ENCODE measurements at regions not wholly inside any gene's neighbourhood (a gene's known extent, or its start where the extent isn't known, plus 50 kb on each side); places are given as distances from the start of the nearest gene placed in this dataset.

GRCh38 chr12:24307716-24308335 is 358.4 kb upstream of the SOX5 start:
- Histone ChIP-seq H3K79me2 (no peaks in the 10 kb centered on the region), H3K9me3 (ENCODE audit: control insufficient read depth, low read length) (no peaks in the 10 kb centered on the region), H3K27ac (no peak overlapping the region), H3K4me2 (ENCODE audit: low read length) (no peak overlapping the region), H3K9ac (no peak overlapping the region), H2AFZ (no peak overlapping the region), H3K4me1 (no peaks in the 10 kb centered on the region), H3K27me3 (ENCODE audit: control insufficient read depth, insufficient read depth, low read length) (no peaks in the 10 kb centered on the region), H3K36me3 (ENCODE audit: control insufficient read depth, insufficient read depth, low read length) (no peaks in the 10 kb centered on the region), H3K4me3 (ENCODE audit: low read depth, low read length) (no peak overlapping the region)
- TF ChIP-seq CTCF (IDR thresholded peaks at IDR 0.05) = no peak

- no peak overlapping the region for H2AFZ ChIP-seq
- H3K9ac ChIP-seq = no peak overlapping the region
- TF ChIP-seq CTCF (IDR thresholded peaks at IDR 0.05) = no peak
- no peak overlapping the region for H3K4me3 ChIP-seq (ENCODE audit: low read depth, low read length)
- H3K4me1 ChIP-seq = no peaks in the 10 kb centered on the region
- H3K9me3 ChIP-seq (ENCODE audit: control insufficient read depth, low read length) = no peaks in the 10 kb centered on the region
- no peaks in the 10 kb centered on the region for H3K27me3 ChIP-seq (ENCODE audit: control insufficient read depth, insufficient read depth, low read length)
- H3K27ac ChIP-seq = no peak overlapping the region
- H3K36me3 ChIP-seq (ENCODE audit: control insufficient read depth, insufficient read depth, low read length) = no peaks in the 10 kb centered on the region
- H3K79me2 ChIP-seq = no peaks in the 10 kb centered on the region
- H3K4me2 ChIP-seq (ENCODE audit: low read length) = no peak overlapping the region
Measured at GRCh38 chr12:24307153-24307552, 357.7 kb upstream of the SOX5 start.

- no peaks in the 10 kb centered on the region for H3K4me1 ChIP-seq
- H3K36me3 ChIP-seq (ENCODE audit: control insufficient read depth, insufficient read depth, low read length) = no peaks in the 10 kb centered on the region
- no peaks in the 10 kb centered on the region for H3K79me2 ChIP-seq
- H3K27me3 ChIP-seq (ENCODE audit: control insufficient read depth, insufficient read depth, low read length) = no peaks in the 10 kb centered on the region
- no peak overlapping the region for H3K9ac ChIP-seq
- H3K27ac ChIP-seq = no peak overlapping the region
- no peaks in the 10 kb centered on the region for H3K9me3 ChIP-seq (ENCODE audit: control insufficient read depth, low read length)
- no peak for TF ChIP-seq CTCF (IDR thresholded peaks at IDR 0.05)
- no peak overlapping the region for H3K4me2 ChIP-seq (ENCODE audit: low read length)
- no peak overlapping the region for H3K4me3 ChIP-seq (ENCODE audit: low read depth, low read length)
- no peak overlapping the region for H2AFZ ChIP-seq
Measured at GRCh38 chr12:24306001-24306400, 356.5 kb upstream of the SOX5 start.

GRCh38 chr12:24304285-24304684 is 354.8 kb upstream of the SOX5 start:
- Histone ChIP-seq H3K36me3 (ENCODE audit: control insufficient read depth, insufficient read depth, low read length) (no peaks in the 10 kb centered on the region), H3K79me2 (no peaks in the 10 kb centered on the region), H3K9ac (no peak overlapping the region), H3K4me2 (ENCODE audit: low read length) (no peak overlapping the region), H3K27me3 (ENCODE audit: control insufficient read depth, insufficient read depth, low read length) (no peaks in the 10 kb centered on the region), H3K27ac (no peak overlapping the region), H3K9me3 (ENCODE audit: control insufficient read depth, low read length) (no peaks in the 10 kb centered on the region), H3K4me1 (no peaks in the 10 kb centered on the region), H3K4me3 (ENCODE audit: low read depth, low read length) (no peak overlapping the region), H2AFZ (no peak overlapping the region)
- TF ChIP-seq CTCF (IDR thresholded peaks at IDR 0.05) = no peak

GRCh38 chr12:24302708-24303107 is 353.2 kb upstream of the SOX5 start:
- TF ChIP-seq CTCF (IDR thresholded peaks at IDR 0.05) = no peak
- Histone ChIP-seq H3K4me2 (ENCODE audit: low read length) (no peak overlapping the region), H3K9ac (no peak overlapping the region), H3K36me3 (ENCODE audit: control insufficient read depth, insufficient read depth, low read length) (no peaks in the 10 kb centered on the region), H3K4me1 (no peaks in the 10 kb centered on the region), H3K79me2 (no peaks in the 10 kb centered on the region), H3K4me3 (ENCODE audit: low read depth, low read length) (no peak overlapping the region), H2AFZ (no peak overlapping the region), H3K27me3 (ENCODE audit: control insufficient read depth, insufficient read depth, low read length) (no peaks in the 10 kb centered on the region), H3K27ac (no peak overlapping the region), H3K9me3 (ENCODE audit: control insufficient read depth, low read length) (no peaks in the 10 kb centered on the region)
